Mucosa of stomach (tissue), 1 donor: ENCODE measurements at regions not wholly inside any gene's neighbourhood (a gene's known extent, or its start where the extent isn't known, plus 50 kb on each side); places are given as distances from the start of the nearest gene placed in this dataset.

ENCODE experiments used
- H3K27me3 ChIP-seq: one replicate; pipeline ENCODE4 v1.7.0; 2013; ENCODE audit warnings: mild to moderate bottlenecking, low read length; ENCODE audit not compliant: control insufficient read depth, insufficient read depth
- H3K36me3 ChIP-seq: one replicate; pipeline ENCODE4 v1.7.0; 2013; ENCODE audit warnings: low read length; ENCODE audit not compliant: control insufficient read depth, insufficient read depth
- H3K4me1 ChIP-seq: one replicate; pipeline ENCODE4 v1.7.0; 2013; ENCODE audit warnings: mild to moderate bottlenecking, low read length; ENCODE audit not compliant: control insufficient read depth, insufficient read depth
- H3K4me3 ChIP-seq: one replicate; pipeline ENCODE4 v1.7.0; 2013; ENCODE audit warnings: low read length
- H3K9ac ChIP-seq: one replicate; pipeline ENCODE4 v1.7.0; 2013; ENCODE audit warnings: mild to moderate bottlenecking, low read length, moderate library complexity
- H3K9me3 ChIP-seq: one replicate; pipeline ENCODE4 v1.7.0; 2013; ENCODE audit warnings: mild to moderate bottlenecking, low read length, moderate library complexity; ENCODE audit not compliant: control insufficient read depth
- donor health status: Pancreatic carcinoma.

GRCh38 chr1:72635719-72636118 is 353.4 kb upstream of the NEGR1 start:
- H3K27me3 ChIP-seq: no peaks in the 10 kb centered on the region
- H3K4me1 ChIP-seq: no peaks in the 10 kb centered on the region
- H3K36me3 ChIP-seq: no peaks in the 10 kb centered on the region
- H3K9me3 ChIP-seq: no peaks in the 10 kb centered on the region
- no peak overlapping the region for H3K4me3 ChIP-seq
- H3K9ac ChIP-seq: no peak overlapping the region

- Histone ChIP-seq H3K9me3 (no peaks in the 10 kb centered on the region), H3K9ac (no peak overlapping the region), H3K36me3 (no peaks in the 10 kb centered on the region), H3K27me3 (no peaks in the 10 kb centered on the region), H3K4me3 (no peak overlapping the region), H3K4me1 (no peaks in the 10 kb centered on the region)
Observed at GRCh38 chr1:72634946-72635345, 352.6 kb upstream of the NEGR1 start.

DNA sequence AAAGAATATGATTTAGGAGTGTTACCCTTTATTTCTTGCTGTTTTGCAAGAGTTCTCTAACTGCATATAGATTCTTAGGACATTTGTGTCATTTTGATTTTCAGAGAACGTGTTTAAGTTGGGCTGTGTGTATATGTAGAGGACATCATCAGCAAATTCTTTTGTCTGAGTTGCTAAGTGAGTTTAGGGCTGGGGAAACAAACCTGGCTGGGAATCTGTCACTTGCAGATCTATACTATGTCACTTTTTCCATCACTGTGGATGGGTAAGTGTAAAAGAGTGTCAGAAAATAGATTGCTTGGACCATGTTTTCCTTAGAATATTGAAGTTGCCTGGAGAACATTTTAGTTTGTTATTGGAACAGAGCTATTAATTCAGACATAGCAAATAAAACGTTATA is 349.1 kb upstream of the NEGR1 start:
- Histone ChIP-seq H3K9me3 (no peaks in the 10 kb centered on the region), H3K27me3 (no peaks in the 10 kb centered on the region), H3K36me3 (no peaks in the 10 kb centered on the region), H3K9ac (no peak overlapping the region), H3K4me3 (no peak overlapping the region), H3K4me1 (no peaks in the 10 kb centered on the region)

DNA sequence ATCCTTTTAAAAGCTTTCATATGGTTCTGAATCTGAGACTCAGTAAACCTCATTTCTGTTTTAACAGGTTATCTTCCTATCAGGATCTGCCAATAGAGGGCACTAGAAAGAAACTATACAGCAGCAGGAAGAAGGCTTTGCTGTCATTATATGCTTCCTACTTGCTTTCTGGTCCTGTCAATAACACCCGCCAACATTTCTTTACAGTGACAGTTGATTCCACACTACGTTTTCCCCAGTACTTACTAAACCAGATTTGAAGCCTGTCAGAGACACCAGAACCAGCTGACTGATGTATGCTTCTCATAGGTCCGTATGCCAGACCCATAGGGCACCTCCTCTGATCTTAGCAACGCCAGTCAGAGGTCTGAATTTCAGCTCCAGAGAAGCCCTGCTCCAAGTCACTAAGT is 341.0 kb upstream of the NEGR1 start:
- no peaks in the 10 kb centered on the region for H3K36me3 ChIP-seq
- H3K4me3 ChIP-seq: no peak overlapping the region

GRCh38 chr1:72620453-72620852 is 338.1 kb upstream of the NEGR1 start:
- H3K27me3 ChIP-seq: no peaks in the 10 kb centered on the region
- H3K36me3 ChIP-seq: no peaks in the 10 kb centered on the region
- no peak overlapping the region for H3K9ac ChIP-seq
- H3K4me1 ChIP-seq: no peaks in the 10 kb centered on the region
- no peaks in the 10 kb centered on the region for H3K9me3 ChIP-seq
- H3K4me3 ChIP-seq: no peak overlapping the region

More for the DNA sequence above, 341.0 kb upstream of the NEGR1 start:
- Histone ChIP-seq H3K9me3 (no peaks in the 10 kb centered on the region), H3K4me1 (no peaks in the 10 kb centered on the region), H3K27me3 (no peaks in the 10 kb centered on the region), H3K9ac (peak overlapping the region; percentile 24)

GRCh38 chr1:72606216-72606810 is 324.0 kb upstream of the NEGR1 start:
- no peak overlapping the region for H3K9ac ChIP-seq

GRCh38 chr1:72601035-72601674 is 318.8 kb upstream of the NEGR1 start:
- no peak overlapping the region for H3K9ac ChIP-seq
- no peaks in the 10 kb centered on the region for H3K27me3 ChIP-seq
- no peaks in the 10 kb centered on the region for H3K36me3 ChIP-seq
- no peak overlapping the region for H3K4me3 ChIP-seq
- no peaks in the 10 kb centered on the region for H3K4me1 ChIP-seq
- no peaks in the 10 kb centered on the region for H3K9me3 ChIP-seq

More at GRCh38 chr1:72606216-72606810, 324.0 kb upstream of the NEGR1 start:
- Histone ChIP-seq H3K9me3 (no peaks in the 10 kb centered on the region), H3K36me3 (no peaks in the 10 kb centered on the region), H3K4me1 (no peaks in the 10 kb centered on the region), H3K4me3 (no peak overlapping the region), H3K27me3 (no peaks in the 10 kb centered on the region)

- H3K4me3 ChIP-seq: no peak overlapping the region
- H3K9ac ChIP-seq: no peak overlapping the region
- no peaks in the 10 kb centered on the region for H3K36me3 ChIP-seq
- H3K27me3 ChIP-seq: no peaks in the 10 kb centered on the region
- H3K9me3 ChIP-seq: no peaks in the 10 kb centered on the region
- H3K4me1 ChIP-seq: no peaks in the 10 kb centered on the region
Observed at GRCh38 chr1:72586023-72586685, 303.8 kb upstream of the NEGR1 start.

DNA sequence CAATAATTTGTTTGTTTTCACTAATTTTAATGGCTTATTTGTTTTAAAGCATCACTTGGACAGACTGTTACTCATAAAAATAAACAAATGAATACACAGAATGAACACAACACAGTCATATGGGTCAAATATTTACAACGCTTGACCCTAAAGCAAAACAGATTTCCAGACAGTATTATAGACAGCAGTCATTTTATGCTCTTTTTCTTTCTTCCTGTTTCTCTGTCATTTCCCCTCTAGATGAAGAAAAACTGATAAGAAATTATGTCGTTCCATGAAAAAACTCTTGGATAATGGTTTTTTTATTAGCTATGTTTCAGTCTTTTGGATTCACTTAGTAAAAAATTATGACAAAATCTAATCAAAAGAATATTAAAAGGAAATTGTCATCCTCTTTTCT is 297.3 kb upstream of the NEGR1 start:
- Histone ChIP-seq H3K27me3 (no peaks in the 10 kb centered on the region), H3K4me3 (no peak overlapping the region), H3K9me3 (no peaks in the 10 kb centered on the region), H3K4me1 (no peaks in the 10 kb centered on the region), H3K36me3 (no peaks in the 10 kb centered on the region), H3K9ac (no peak overlapping the region)

DNA sequence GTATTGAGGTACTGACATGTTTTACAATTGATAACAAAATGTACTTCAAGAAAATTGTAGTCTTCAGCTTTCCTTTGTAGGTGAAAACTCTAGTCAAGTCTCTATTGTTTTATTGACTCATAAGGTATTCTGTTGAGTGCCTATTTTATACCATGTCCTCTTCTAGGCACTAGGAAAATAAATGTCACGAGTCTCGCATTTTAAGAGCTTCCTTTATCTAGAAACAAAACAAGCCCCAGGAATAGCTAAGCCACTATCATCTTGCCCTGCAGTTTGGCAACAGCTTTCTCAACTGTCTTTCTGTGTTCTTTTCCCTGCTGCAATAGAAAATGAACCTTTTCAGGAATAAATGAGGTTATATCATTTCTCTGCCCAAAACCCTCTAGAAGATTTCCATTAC is 288.5 kb upstream of the NEGR1 start:
- Histone ChIP-seq H3K4me1 (no peaks in the 10 kb centered on the region), H3K27me3 (no peaks in the 10 kb centered on the region), H3K9ac (no peak overlapping the region), H3K9me3 (no peaks in the 10 kb centered on the region), H3K4me3 (no peak overlapping the region), H3K36me3 (no peaks in the 10 kb centered on the region)

- Histone ChIP-seq H3K4me3 (no peak overlapping the region), H3K9me3 (no peaks in the 10 kb centered on the region), H3K27me3 (no peaks in the 10 kb centered on the region), H3K36me3 (no peaks in the 10 kb centered on the region), H3K9ac (no peak overlapping the region), H3K4me1 (no peaks in the 10 kb centered on the region)
Observed at GRCh38 chr1:72568113-72568512, 285.8 kb upstream of the NEGR1 start.

DNA sequence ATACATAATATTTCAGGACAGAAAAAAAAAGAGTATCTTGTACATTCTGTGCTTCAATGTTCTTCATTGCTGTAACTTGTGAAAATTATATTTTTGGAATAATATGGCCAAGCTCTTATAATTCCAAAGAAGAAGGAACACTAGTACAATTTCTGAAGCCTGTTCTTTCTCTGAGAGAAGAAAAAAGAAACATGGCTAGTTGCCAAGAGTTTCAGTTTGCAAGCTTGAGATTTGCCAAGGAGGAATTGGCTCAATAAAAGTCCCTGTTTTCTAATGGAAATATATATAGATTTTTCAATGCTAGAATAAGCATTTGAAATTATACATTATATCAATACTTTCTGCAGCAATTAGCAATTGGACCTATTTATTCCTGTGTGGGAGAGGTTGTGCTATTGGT is 285.2 kb upstream of the NEGR1 start:
- Histone ChIP-seq H3K9me3 (no peaks in the 10 kb centered on the region), H3K36me3 (no peaks in the 10 kb centered on the region), H3K9ac (no peak overlapping the region), H3K4me3 (no peak overlapping the region), H3K27me3 (no peaks in the 10 kb centered on the region), H3K4me1 (no peaks in the 10 kb centered on the region)
